ENCODE measurements at regions not wholly inside any gene's neighbourhood (a gene's known extent, or its start where the extent isn't known, plus 50 kb on each side); places are given as distances from the start of the nearest gene placed in this dataset.

DNA sequence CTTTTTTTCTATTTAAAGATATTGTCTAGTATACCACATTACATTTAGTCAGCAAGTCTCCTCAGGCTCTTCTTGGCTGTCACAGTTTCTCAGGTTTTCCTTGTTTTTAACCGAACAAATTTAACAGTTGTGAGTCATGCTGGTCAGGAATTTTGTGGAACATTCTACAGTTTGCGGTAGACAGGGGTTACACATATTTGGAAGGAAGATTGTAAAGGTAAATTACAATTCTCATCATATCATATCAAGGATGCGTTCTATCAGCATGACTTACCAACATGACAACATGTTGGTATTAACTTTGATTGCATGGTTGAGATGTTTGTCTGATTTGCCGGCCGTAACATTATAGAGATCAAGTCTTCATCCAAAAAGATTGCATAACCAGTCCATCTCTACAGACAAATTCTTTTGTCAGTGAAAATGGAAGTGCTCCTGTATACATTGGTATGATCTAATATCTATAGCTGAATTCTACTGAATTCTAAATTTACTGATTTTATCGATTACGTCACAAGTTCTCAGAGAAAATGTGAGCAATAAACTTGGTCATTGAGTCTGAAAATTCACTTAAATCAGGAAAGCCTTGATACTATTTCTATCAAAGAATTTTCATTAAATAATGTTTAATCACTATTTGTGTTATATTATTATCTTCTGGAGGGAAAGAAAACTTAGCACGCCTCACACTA is 664.4 kb upstream of the SLC8A1 start:
- TF ChIP-seq, protein P1, sequence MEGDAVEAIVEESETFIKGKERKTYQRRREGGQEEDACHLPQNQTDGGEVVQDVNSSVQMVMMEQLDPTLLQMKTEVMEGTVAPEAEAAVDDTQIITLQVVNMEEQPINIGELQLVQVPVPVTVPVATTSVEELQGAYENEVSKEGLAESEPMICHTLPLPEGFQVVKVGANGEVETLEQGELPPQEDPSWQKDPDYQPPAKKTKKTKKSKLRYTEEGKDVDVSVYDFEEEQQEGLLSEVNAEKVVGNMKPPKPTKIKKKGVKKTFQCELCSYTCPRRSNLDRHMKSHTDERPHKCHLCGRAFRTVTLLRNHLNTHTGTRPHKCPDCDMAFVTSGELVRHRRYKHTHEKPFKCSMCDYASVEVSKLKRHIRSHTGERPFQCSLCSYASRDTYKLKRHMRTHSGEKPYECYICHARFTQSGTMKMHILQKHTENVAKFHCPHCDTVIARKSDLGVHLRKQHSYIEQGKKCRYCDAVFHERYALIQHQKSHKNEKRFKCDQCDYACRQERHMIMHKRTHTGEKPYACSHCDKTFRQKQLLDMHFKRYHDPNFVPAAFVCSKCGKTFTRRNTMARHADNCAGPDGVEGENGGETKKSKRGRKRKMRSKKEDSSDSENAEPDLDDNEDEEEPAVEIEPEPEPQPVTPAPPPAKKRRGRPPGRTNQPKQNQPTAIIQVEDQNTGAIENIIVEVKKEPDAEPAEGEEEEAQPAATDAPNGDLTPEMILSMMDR (conservative IDR thresholded peaks at IDR 0.05; ENCODE audit: low read depth, low read length): no peak
- no peak for TF ChIP-seq EZH2 (IDR thresholded peaks at IDR 0.05; ENCODE audit: borderline replicate concordance, low read depth, low read length, poor library complexity, severe bottlenecking)

Data from A673 (cell line).